NCI-H2029 (cell line): ENCODE measurements at regions not wholly inside any gene's neighbourhood (a gene's known extent, or its start where the extent isn't known, plus 50 kb on each side); places are given as distances from the start of the nearest gene placed in this dataset.

Source experiments
- DNase-seq: peaks from one replicate; lab custom pipeline; 2025; lab: John Stamatoyannopoulos, UW

DNA sequence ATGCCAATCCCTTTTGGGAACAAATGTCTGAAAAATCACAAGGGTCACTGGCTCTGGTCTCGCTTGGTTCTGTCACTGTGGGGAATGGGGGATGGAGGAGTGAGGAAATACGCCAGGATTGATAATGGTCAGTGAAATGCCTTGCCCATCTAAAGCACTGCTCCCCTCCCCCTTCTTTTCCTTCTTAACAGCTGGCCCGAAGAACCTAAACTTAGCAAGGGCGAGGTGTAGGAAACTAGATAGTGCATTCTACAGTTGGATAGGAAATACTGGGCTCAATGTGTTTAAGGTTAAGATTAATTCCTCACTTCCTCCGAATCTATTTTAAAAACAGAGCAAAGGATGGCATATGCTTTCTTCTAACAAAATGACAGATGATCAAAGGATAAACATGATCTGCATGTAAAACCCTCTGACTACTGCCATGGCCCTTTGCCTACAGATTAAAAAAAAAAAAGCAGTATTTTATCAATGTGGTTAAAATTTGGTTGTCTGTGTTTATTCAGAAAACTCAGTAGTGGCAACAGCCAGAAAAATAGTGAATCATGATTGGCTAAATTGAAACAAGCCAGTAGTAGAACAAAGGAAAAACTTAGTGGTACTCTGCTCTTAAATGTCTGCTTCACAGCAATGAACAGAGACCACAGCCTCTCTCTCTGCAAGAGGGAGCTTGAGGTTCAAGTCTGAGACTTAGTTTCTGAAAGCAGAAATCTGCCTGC lies 86.1 kb upstream of the VAV3 start:
- no peak for DNase-seq

DNA sequence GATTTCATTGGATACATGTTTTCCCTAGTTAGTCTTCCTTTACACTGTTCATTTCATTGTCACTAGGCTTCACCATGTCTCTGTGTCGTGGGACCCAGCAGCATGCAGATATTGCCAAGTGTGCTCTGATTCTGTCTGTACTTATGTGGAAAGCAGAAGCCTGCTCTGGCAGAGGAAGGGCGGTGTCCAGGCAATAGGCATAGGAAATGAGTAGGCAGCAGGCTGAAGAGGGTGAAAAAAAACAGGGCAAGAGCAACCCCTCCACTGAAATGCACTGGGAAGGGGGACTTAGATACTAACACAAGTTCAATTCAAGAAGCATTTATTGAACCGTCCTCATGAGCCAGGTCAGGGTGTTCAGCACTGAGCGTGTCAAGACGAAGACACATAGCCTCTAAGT lies 85.2 kb upstream of the VAV3 start:
- DNase-seq = no peak

DNA sequence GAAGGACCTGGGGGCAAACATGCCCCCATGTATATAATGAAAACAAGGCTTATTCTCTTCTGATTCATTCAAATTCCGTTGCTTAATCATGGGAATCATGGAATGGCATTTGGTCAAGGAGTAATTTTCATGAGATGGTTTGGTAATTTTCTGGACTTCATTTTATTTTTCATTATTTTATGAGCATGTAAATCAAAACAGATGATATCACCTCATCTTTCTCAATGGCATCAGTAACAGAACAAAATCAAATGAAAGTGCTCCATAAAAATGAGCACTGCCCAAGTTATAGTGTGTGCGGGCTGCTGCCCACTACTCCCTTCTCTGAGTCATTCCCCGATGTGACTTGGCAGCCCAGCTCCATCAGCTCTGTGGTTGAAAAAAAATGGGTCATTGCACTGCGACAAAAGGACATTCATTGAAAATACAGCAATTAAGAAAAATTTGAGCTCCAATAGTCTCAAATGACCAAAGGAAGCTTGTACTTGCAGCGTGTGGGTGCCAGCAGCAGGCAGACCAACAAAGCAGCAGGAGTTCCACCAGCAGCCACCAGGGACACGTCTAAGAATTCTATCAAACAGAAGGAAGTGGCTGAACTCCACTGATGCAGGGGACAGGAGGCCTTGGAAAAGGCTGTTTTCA lies 84.3 kb upstream of the VAV3 start:
- no peak for DNase-seq

DNA sequence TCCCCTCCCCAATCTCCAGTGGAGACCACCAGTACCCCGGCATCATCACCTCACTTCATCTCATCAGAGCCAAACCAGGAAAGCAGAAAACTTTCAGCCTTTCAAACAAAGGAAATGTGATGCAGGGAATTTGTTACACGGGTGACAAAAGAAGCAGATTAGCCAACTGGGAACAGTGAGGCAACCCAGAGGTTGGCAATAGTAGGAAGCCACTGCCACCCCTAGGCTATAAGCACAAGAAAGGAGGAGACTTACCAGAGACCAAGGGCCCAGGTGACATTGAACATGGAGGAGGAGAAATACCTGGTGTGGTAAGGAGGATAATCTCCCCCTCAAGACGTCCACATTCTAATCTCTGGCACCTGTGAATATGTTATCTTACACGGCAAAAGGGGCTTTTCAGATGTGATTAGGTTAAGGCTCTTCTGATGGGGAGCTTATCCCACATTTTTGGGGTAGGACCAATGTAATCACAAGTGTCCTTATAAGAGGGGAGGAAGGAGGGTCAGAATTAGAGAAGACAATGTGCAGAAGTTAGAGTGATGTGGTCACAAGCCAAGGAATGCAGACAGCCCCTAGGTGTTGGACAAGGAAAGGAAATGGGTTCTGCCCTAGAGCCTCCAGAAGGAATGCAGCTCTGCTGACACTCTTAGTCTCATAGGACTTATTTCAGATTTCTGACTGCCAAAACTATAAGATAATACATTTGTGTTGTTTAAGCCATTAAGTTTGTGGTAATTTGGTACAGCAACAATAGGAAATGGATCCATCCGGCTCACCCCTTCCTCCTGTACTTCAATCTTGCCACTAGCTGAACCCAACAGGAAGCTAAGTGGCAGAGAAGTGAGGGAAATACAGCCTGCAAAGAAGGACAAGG lies 83.6 kb upstream of the VAV3 start:
- DNase-seq = no peak

DNA sequence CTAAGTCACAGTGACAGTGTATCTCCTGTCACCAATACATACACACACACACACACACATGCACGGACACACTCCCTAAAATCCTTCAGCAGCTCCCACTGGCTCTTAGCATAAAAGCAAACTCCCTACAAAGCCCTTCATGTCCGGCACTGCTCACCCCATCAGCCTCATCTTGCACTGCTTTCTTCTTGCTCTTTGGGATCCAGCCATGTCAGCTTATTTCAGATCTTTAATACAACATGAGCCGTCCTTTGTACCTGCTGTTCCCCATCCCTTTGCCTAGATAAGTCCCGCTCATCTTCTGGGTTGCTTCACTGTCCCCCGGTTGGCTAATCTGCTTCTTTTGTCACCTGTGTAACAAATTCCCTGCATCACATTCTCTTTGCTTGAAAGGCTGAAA lies 82.1 kb upstream of the VAV3 start:
- no peak for DNase-seq

DNA sequence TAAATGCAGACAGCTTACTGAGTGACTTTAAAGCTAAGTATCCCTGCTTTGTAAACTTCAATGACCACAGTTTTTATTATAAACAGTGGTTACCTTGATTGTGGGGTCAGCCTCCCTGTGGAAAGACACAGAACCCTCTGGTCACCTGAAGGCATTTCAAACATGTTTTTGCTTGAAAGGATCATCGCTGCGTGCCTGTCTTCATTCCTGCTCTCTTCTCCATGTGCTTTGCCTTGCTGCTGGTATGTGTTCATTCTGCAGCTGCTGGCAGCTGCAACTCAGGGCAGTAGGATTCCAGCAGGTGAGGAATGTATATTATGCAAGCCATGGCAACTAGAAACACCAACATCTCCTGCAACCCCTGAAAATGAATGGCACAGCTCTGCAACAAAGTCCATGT lies 81.0 kb upstream of the VAV3 start:
- DNase-seq = no peak

DNA sequence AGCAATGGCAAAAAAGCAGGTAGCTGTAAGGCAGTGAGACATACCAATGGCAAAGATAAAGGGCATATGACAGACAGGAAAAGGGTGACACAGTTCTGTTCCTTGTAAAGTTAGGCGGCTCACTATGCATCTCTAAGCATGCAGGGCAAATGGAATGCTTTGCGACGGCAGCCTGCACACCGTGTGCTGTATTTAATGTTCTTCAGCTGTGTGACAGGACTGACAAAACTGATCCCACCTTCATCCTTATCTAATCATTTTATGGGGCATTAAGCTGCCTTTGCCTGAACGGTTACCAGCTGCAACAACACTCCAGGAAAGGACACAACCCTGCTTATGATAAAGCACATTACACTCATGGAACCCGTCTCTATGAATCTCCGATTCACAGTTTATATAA lies 80.5 kb upstream of the VAV3 start:
- DNase-seq = no peak

DNA sequence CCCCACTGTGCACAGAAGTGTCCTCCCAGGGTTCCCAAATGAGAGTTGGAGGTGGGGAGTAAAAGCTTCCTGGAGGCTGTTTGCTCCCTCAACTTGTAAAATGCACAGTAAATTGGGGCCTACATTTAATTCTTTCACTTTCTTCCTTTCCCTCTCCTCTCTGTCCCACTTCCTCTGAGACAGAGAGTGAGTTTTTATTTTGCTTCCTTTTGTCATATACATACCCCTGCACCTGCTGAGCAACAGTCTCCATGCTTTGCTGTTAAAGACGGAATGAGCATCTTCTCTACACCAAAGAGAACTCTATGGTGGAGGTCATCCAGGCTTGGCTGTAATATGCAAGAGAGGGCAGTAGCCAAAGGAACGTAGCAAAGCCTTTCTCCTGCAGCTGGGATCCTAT lies 79.3 kb upstream of the VAV3 start:
- no peak for DNase-seq

DNA sequence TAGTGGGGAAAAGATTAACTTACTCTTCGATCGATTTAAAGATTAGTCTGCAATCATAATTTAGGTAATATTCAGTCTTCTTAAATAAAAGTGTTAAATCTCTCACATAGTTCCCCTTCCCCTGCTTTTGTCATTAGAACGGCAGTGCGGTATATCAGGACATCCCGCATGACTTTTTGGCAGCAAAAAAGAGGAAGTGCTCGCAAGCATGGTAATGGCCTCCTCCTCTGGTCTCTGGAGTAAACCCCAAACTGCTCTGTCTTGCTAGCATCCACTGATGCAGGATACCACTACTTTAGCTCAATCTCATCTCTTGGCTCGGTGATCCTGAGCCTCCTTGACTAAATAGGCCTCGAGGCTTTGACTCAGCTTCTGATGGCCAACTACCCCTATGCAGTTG lies 78.7 kb upstream of the VAV3 start:
- DNase-seq = no peak

DNA sequence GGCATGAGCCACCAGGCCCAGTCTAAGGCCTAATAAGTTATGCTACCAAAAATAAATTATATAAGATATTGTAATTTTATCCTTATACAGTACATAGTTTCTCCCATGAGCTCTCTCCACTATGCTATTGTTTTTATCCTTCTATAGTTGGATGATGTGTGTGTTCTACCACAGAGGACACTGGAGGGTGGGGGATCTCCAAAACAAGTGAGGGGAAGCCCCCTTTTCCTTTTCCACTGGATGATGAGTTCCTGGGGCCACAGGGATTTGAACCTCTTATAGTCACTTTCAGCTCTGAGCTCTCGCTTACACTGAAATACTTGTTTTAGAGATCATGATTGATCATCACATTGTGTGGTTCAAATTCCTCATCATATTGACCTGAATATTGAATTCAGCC lies 77.6 kb upstream of the VAV3 start:
- no peak for DNase-seq

DNA sequence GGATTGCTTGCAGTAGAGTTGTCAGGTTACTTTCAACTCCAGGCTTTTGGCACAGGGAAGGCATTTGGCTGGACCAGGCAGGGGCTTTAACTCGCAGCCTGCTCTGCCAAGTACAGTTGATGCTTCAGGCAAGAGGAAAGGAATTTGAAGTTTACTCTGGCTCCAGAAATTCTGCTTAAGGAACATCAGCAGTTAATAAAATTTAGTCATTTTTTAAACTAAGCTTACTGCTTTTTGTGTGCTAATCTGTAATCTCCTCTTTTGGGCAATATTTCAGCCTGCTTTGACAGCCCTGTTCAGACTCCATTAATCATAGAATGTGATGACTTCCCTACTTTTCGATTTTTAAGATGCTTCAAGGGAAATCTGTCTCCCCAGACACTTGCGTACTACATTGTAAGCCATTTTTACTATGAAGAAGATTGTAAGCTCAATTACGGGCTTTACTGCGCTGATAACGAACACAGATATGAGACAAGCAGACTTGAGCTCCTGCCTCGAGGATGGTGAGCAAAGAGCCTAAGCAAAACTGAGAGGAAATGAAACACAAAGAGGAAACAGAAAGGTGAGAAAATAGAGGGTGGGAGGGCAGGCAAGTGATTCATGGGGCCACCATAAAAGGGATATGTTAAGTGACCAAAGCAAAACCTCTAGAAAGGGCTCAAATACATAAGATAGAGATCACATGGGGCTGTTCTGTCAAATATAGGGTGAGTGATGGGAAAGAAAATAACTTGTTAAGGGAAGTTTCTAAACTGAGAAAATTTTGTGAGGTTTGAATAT lies 76.6 kb upstream of the VAV3 start:
- no peak for DNase-seq

DNA sequence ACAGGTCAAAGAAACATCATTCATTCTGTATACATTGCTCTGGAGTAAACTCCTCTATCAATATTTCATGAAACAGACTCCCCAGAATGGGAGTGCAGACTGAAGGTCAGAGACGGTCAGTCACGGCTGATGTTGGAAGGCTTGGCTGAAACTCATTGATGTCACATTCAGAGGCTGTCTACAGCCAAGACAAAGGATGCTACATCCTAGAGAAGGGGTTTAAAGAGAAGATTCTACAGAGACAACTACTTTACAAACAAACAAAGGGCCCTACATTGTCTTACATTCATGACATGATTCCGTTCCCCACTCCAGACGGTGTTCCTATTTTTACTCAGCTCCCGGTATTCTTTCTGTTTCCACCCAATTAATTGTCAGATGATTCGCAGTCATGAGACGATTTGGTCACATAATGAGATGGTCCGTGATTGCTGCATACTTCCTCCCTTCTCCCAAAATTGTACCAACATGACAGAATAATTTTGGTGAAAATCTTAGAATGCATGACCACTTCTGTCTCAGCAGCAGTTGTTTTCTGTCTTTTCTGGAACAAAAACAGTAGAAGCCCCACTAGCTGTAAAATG lies 73.8 kb upstream of the VAV3 start:
- DNase-seq = no peak

DNA sequence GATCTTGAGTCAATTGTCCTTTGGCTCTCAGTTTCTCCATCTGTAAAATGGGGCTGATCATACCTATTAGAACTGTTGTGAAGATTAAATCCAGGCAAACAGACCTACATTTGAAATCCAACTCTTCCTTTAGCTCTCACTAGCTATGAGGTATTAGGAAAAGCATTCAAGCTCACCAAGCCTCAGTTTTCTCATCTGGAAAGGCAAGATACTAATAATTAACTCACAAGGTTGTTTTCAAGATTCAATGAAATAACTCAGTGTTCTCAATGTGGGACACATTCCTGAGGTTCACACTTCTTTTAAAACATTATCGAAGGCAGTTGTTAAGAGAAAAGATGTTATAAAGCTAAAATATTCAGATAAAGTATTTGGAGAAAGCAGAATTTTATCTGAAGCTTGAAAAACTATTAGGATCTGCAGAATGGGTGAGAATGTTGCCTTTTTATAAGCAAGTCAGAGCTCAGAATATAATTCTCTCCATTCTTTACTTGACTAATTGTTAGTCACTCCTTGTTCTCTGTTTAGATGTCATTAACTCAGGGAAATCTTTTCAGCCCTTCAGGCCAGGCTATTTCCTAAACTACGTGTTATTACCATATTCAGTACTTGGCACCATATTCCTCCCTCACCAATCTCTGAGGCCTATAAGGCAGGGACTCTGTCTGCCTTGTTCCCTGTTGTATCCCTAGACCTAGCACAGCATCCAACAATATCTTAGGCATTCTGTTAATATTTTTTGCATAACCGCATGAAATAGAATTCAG lies 72.0 kb upstream of the VAV3 start:
- DNase-seq = no peak

DNA sequence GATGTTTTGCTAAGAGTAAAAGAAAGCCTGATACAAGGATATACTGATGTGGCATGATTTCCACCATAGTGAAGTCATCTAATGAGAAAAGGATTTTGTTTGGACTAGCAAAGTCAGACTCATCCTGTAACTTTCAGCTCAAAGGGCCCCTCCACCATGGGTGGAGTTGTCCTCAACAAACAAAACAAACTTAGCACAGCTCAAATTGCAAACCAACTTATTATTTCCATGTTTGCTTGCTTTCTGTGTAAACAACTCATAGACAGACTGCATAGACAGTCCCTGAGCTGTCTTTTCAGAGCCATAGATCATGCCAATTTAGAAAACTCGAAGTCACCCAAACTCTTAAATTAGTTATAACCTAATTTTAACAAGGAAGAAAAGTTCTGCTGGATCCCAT lies 69.4 kb upstream of the VAV3 start:
- no peak for DNase-seq

DNA sequence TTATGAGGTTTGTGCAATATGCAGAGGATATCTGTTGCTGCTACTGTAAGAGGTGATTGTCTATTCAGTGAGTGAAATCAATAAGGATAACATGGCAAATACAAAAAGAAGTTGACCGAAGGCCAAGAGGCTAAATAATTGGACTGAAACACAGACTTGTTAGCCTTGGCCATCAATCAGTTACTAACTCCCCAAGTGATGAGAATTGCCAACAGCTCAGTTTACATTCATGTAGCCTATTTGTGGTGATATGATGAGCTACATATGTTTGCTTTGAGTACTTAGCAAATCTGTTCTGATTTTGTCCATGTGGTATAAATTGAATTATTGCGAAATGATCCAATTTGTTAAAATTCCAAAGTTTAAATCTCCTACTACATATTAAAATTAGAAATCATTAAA lies 68.6 kb upstream of the VAV3 start:
- no peak for DNase-seq

DNA sequence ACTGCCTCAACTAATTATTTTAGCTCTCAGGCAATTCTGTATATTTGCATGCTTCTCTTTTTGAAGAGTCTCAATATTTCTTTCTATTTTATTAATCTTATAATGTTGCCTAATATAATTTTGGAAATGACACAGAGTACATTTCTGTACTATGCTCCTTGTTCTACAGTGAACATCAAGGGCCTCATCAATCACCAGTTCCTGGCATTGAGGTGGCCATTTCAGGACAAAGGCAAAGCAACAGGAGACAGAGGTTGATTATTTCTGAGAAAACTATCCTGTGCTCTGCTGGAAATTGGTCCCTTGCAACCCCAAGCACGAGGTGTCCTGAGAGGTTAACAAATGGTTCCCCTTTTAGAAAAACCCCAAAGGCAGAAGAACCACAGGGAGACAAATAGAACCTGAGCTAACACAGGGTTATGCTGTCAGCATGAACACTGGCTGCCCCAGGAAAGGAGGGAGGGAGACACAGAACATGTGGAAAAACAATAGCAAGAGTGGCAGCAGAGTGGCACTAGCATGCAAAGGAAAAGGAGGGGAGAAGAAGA lies 63.9 kb upstream of the VAV3 start:
- no peak for DNase-seq

DNA sequence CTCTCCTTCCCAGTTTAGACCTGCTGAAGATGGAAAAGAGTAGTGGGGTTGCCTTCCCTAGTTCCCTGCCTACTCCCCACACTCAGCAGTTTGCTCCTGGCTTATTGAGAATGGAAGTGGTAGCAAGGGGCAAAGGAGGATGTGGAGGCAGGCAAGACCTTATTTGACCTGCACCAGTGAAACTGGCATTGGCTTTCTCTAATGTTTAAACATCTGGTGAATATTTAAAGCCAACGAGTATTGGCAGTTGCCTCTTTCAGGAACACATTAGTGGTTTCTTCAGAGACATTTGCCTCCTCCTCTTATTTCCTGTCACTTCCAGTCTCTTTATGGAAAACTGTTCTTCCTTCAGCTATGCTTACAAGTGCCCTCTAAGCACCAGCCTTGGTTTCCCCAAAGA lies 62.4 kb upstream of the VAV3 start:
- no peak for DNase-seq

DNA sequence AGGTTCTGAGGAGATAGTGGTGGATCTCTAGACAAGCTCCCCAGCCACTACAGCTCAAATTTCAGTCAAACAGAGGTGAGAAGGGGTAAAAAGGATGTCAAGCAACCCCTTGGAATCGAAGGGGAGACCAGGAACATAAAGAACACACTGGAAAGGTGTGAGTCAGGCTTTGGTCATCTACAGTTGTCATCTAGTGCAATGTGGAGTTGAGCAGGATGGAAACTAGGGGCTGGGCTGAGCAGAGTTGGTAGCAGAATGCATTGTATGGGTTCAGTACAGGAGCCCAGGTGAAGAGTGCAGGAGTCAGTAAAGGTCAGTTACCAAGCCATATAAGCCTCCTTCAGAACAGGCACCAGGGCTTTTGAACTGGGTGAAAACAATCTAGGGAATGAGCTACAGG lies 52.7 kb upstream of the VAV3 start:
- no peak for DNase-seq

DNA sequence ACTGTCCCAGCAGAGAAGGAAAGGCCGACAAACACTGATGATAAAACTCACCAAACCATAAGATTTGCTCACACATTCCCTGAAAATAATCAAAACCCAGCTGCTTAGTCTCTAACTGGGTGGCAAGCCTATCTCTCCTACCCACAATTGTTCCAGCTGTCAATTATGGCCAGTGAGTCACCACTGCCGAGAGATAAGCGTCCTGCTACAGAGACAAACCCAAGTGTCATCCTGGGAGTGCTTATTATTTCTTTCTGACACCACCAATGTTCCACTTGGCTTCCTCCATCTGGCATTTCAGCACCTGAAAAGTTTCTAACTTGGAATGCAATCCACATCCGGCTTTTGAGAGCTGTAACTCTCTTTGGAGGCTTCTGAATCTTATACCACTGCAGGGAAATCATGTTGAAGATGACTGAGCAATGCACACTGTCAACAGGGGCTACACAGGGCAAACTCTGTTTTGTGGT lies 51.5 kb upstream of the VAV3 start:
- DNase-seq = no peak
